Suprapubic skin (tissue), 4 donors: ENCODE measurements at regions not wholly inside any gene's neighbourhood (a gene's known extent, or its start where the extent isn't known, plus 50 kb on each side); places are given as distances from the start of the nearest gene placed in this dataset.
"Not testable (repeated sequence)": the region's sequence is repeated elsewhere in the genome, so short reads cannot be mapped to it uniquely, and the experiment has no call there.

Experiments used
- DNase-seq, 2 donors: peaks; one replicate each; pipeline ENCODE4 v3.0.0-alpha.2; 2019; ENCODE audit warnings: low spot score in 2 of 2
- H3K27ac ChIP-seq: fragments of 200-600 bp; sonication (generic); one replicate; pipeline ENCODE4 v1.5.1; 2019
- H3K27me3 ChIP-seq: fragments of 200-600 bp; sonication (generic); one replicate; pipeline ENCODE4 v1.5.1; 2019
- H3K36me3 ChIP-seq: fragments of 200-600 bp; sonication (generic); one replicate; pipeline ENCODE4 v1.5.1; 2019
- H3K4me1 ChIP-seq: fragments of 200-600 bp; sonication (generic); one replicate; pipeline ENCODE4 v1.5.1; 2019
- H3K4me3 ChIP-seq: fragments of 200-600 bp; sonication (generic); one replicate; pipeline ENCODE4 v1.5.1; 2019; ENCODE audit warnings: mild to moderate bottlenecking
- H3K9me3 ChIP-seq: fragments of 200-600 bp; sonication (generic); one replicate; pipeline ENCODE4 v1.5.1; 2019
- CTCF ChIP-seq, 2 donors: fragments of 200-600 bp in 1 of 2; fragments of 450-650 bp in 1 of 2; sonication (generic) in 1 of 2; IDR thresholded peaks; one replicate each; pipeline ENCODE4 v1.5.1; 2016 to 2019; ENCODE audit warnings: antibody characterized with exemption in 2 of 2, mild to moderate bottlenecking in 1 of 2, moderate library complexity in 1 of 2
- EP300 ChIP-seq: sonication (generic); formaldehyde crosslinking; IDR thresholded peaks from one replicate; pipeline ENCODE4 v1.6.1; 2017; ENCODE audit warnings: antibody characterized with exemption
- POLR2A ChIP-seq, 2 donors: fragments of 450-650 bp; IDR thresholded peaks; one replicate each; pipeline ENCODE4 v1.6.1; 2017; ENCODE audit warnings: antibody characterized with exemption in 2 of 2, mild to moderate bottlenecking in 2 of 2, moderate library complexity in 2 of 2
- POLR2AphosphoS5 ChIP-seq, 3 donors: sonication (generic); formaldehyde crosslinking; IDR thresholded peaks; one replicate each; pipeline ENCODE4 v1.6.1; 2017; ENCODE audit warnings: antibody characterized with exemption in 3 of 3
- WGBS: methylation state at CpG from one replicate; pipeline ENCODE4 v1.1.5; 2018; 5-methylcytosine and 5-hydroxymethylcytosine counted together

- DNase-seq = no peak
- Histone ChIP-seq H3K27me3 (no peaks in the 10 kb centered on the region), H3K27ac (no peak overlapping the region), H3K4me3 (no peak overlapping the region), H3K4me1 (no peaks in the 10 kb centered on the region), H3K9me3 (no peaks in the 10 kb centered on the region), H3K36me3 (no peaks in the 10 kb centered on the region)
- no peak for TF ChIP-seq CTCF (IDR thresholded peaks at IDR 0.05)
- no peak for TF ChIP-seq EP300
- 88% methylated on average over 1 of the region's 1 CpG for WGBS
Measured at GRCh38 chr1:115530407-115530806, 111.4 kb upstream of the VANGL1 start.

- Histone ChIP-seq H3K4me1 (no peaks in the 10 kb centered on the region), H3K9me3 (no peaks in the 10 kb centered on the region), H3K27me3 (no peaks in the 10 kb centered on the region), H3K27ac (no peak overlapping the region), H3K4me3 (no peak overlapping the region), H3K36me3 (no peaks in the 10 kb centered on the region)
- TF ChIP-seq POLR2A (IDR thresholded peaks at IDR 0.05) (no peak), EP300 (no peak), CTCF (IDR thresholded peaks at IDR 0.05) (no peak), POLR2AphosphoS5 (IDR thresholded peaks at IDR 0.05) (no peak)
- 90% methylated on average over 2 of the region's 2 CpGs for WGBS
- DNase-seq = no peak
Measured at GRCh38 chr1:115529216-115529897, 112.4 kb upstream of the VANGL1 start.

DNA sequence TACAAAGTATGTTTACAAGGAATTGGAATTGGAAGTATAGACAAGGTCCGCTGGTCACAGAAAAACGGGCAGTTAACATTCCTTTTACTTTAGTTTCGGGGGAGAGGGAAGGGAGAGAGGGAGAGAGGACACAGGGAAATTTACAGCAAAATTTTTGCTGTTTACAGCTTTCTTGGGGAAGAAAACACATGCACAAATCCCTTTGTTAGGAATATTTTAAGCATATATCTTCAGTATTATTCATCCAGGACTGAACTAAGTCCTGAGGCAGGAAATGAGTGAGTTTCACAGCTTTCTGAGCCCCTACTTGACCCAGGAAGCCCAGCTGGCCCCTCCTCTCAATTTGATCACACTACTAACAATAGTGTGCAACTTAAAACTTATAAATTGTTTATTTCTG lies 113.4 kb upstream of the VANGL1 start:
- H3K4me1 ChIP-seq, H3K9me3 ChIP-seq, H3K27me3 ChIP-seq, H3K36me3 ChIP-seq, H3K4me3 ChIP-seq, H3K27ac ChIP-seq, DNase-seq: not testable (repeated sequence)
- 79% methylated on average over 3 of the region's 3 CpGs for WGBS

- 57% methylated on average over 5 of the region's 5 CpGs for WGBS
Measured at GRCh38 chr1:115527746-115528145, 114.0 kb upstream of the VANGL1 start.

GRCh38 chr1:115526900-115527299 lies 114.9 kb upstream of the VANGL1 start:
- Histone ChIP-seq H3K4me3 (no peak overlapping the region), H3K9me3 (no peaks in the 10 kb centered on the region), H3K27ac (no peak overlapping the region), H3K36me3 (no peaks in the 10 kb centered on the region), H3K4me1 (no peaks in the 10 kb centered on the region), H3K27me3 (no peaks in the 10 kb centered on the region)
- TF ChIP-seq POLR2AphosphoS5 (IDR thresholded peaks at IDR 0.05) (no peak), EP300 (no peak), POLR2A (IDR thresholded peaks at IDR 0.05) (no peak)
- DNase-seq = no peak

More at GRCh38 chr1:115527746-115528145, 114.0 kb upstream of the VANGL1 start:
- Histone ChIP-seq H3K27me3 (no peaks in the 10 kb centered on the region), H3K4me1 (no peaks in the 10 kb centered on the region), H3K9me3 (no peaks in the 10 kb centered on the region), H3K4me3 (no peak overlapping the region), H3K36me3 (no peaks in the 10 kb centered on the region), H3K27ac (no peak overlapping the region)
- DNase-seq = no peak
- no peak for TF ChIP-seq CTCF (IDR thresholded peaks at IDR 0.05)
- TF ChIP-seq POLR2AphosphoS5 (IDR thresholded peaks at IDR 0.05) = no peak
- TF ChIP-seq POLR2A (IDR thresholded peaks at IDR 0.05) = no peak
- no peak for TF ChIP-seq EP300

GRCh38 chr1:115524236-115524635 lies 117.5 kb upstream of the VANGL1 start:
- H3K27me3 ChIP-seq = no peaks in the 10 kb centered on the region
- no peaks in the 10 kb centered on the region for H3K36me3 ChIP-seq
- no peak overlapping the region for H3K4me3 ChIP-seq
- WGBS = 94% methylated on average over 1 of the region's 1 CpG
- no peak overlapping the region for H3K27ac ChIP-seq
- TF ChIP-seq EP300 = no peak
- no peak for TF ChIP-seq POLR2A (IDR thresholded peaks at IDR 0.05)
- TF ChIP-seq CTCF (IDR thresholded peaks at IDR 0.05) = no peak
- no peak for TF ChIP-seq POLR2AphosphoS5 (IDR thresholded peaks at IDR 0.05)
- no peak for DNase-seq
- no peaks in the 10 kb centered on the region for H3K9me3 ChIP-seq
- H3K4me1 ChIP-seq = no peaks in the 10 kb centered on the region
